ENCODE measurements at regions not wholly inside any gene's neighbourhood (a gene's known extent, or its start where the extent isn't known, plus 50 kb on each side); places are given as distances from the start of the nearest gene placed in this dataset.

- no peaks in the 10 kb centered on the region for H3K9me3 ChIP-seq
- H3K36me3 ChIP-seq: no peaks in the 10 kb centered on the region
- H3K27me3 ChIP-seq: no peaks in the 10 kb centered on the region
- no peak overlapping the region for H3K27ac ChIP-seq
- H3K4me3 ChIP-seq: no peak overlapping the region
- TF ChIP-seq, protein P1, sequence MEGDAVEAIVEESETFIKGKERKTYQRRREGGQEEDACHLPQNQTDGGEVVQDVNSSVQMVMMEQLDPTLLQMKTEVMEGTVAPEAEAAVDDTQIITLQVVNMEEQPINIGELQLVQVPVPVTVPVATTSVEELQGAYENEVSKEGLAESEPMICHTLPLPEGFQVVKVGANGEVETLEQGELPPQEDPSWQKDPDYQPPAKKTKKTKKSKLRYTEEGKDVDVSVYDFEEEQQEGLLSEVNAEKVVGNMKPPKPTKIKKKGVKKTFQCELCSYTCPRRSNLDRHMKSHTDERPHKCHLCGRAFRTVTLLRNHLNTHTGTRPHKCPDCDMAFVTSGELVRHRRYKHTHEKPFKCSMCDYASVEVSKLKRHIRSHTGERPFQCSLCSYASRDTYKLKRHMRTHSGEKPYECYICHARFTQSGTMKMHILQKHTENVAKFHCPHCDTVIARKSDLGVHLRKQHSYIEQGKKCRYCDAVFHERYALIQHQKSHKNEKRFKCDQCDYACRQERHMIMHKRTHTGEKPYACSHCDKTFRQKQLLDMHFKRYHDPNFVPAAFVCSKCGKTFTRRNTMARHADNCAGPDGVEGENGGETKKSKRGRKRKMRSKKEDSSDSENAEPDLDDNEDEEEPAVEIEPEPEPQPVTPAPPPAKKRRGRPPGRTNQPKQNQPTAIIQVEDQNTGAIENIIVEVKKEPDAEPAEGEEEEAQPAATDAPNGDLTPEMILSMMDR (IDR thresholded peaks at IDR 0.05): no peak
- TF ChIP-seq POLR2A (IDR thresholded peaks at IDR 0.05): no peak
- H3K4me1 ChIP-seq: no peaks in the 10 kb centered on the region
- DNase-seq: no peak
Observed at GRCh38 chr2:56473524-56473923, 289.7 kb downstream of the CCDC85A start.

DNA sequence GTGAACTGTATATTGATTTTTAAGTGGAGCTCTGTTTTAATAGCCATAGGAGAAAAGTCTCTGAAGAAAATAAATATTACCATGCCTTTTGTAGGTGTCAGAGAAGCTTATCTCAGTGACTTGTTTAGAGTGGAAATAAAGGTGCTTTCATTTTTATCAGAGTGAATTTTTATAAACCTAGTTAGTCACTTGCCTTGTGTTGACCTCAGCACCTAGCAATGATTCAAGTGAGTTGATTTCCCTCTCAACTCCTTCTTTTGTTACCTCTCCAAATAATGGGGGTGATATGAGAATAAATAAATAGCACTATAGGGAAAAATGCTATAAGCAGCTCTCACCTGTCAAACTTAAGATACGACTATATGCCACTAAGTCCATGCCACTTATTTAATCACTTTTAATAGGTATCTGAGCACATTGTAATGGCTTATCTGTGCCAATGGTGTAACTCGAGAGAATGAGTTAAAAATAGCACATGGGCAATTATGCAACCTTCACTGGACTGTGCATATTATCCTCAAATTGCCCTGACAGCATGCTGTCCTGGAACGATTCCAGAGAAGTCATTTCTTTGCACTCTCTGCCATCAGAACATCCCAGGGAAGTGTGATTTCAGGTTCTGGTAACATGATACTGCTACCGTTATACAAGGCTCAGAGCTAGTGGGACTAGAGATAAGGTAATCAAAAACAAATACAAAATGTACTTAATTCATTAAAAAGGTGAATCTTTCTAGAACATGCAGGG is 290.8 kb downstream of the CCDC85A start:
- H3K27me3 ChIP-seq: no peaks in the 10 kb centered on the region
- no peaks in the 10 kb centered on the region for H3K9me3 ChIP-seq
- no peak for DNase-seq
- no peaks in the 10 kb centered on the region for H3K4me1 ChIP-seq
- TF ChIP-seq POLR2A (IDR thresholded peaks at IDR 0.05): no peak
- TF ChIP-seq, protein P1 (IDR thresholded peaks at IDR 0.05): no peak
- H3K27ac ChIP-seq: no peak overlapping the region
- H3K4me3 ChIP-seq: no peak overlapping the region
- no peaks in the 10 kb centered on the region for H3K36me3 ChIP-seq

GRCh38 chr2:56475191-56475590 is 291.4 kb downstream of the CCDC85A start:
- H3K27me3 ChIP-seq: no peaks in the 10 kb centered on the region
- H3K4me1 ChIP-seq: no peaks in the 10 kb centered on the region
- no peak overlapping the region for H3K4me3 ChIP-seq
- DNase-seq: no peak
- no peak overlapping the region for H3K27ac ChIP-seq
- no peaks in the 10 kb centered on the region for H3K9me3 ChIP-seq
- H3K36me3 ChIP-seq: no peaks in the 10 kb centered on the region
- TF ChIP-seq, protein P1 (IDR thresholded peaks at IDR 0.05): no peak
- no peak for TF ChIP-seq POLR2A (IDR thresholded peaks at IDR 0.05)

- Histone ChIP-seq H3K36me3 (no peaks in the 10 kb centered on the region), H3K27me3 (no peaks in the 10 kb centered on the region), H3K4me3 (no peak overlapping the region), H3K4me1 (no peaks in the 10 kb centered on the region), H3K27ac (no peak overlapping the region), H3K9me3 (no peaks in the 10 kb centered on the region)
- TF ChIP-seq, protein P1 (IDR thresholded peaks at IDR 0.05): no peak
- TF ChIP-seq POLR2A (IDR thresholded peaks at IDR 0.05): no peak
- no peak for DNase-seq
Observed at GRCh38 chr2:56476509-56477071, 292.8 kb downstream of the CCDC85A start.

- H3K36me3 ChIP-seq: no peaks in the 10 kb centered on the region
- no peak overlapping the region for H3K27ac ChIP-seq
- H3K9me3 ChIP-seq: no peaks in the 10 kb centered on the region
- H3K27me3 ChIP-seq: no peaks in the 10 kb centered on the region
- no peak for TF ChIP-seq POLR2A (IDR thresholded peaks at IDR 0.05)
- TF ChIP-seq, protein P1 (IDR thresholded peaks at IDR 0.05): no peak
- no peak for DNase-seq
- H3K4me1 ChIP-seq: no peaks in the 10 kb centered on the region
- H3K4me3 ChIP-seq: no peak overlapping the region
Observed at GRCh38 chr2:56478027-56478426, 294.2 kb downstream of the CCDC85A start.
